ENCODE measurements at regions not wholly inside any gene's neighbourhood (a gene's known extent, or its start where the extent isn't known, plus 50 kb on each side); places are given as distances from the start of the nearest gene placed in this dataset.

DNA sequence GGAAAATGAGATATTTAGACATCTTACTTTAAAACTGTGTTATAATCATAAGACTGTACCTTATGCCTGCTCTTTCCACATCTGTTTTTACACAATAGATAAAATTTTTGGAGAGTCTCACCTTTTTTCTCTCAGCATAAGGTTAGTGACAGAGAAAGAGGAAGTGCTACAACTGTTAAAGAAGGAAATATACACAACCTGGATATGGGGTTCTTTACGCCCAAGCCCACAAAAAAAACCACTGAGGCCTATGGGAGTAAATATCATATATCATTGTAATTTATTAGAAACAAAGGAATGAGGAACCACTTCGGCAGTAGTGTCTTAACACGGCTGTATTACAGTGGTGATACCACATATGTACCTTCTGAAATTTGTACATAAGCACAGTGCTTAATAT, 265.9 kb upstream of the GK2 start:
- TF ChIP-seq, protein P1, sequence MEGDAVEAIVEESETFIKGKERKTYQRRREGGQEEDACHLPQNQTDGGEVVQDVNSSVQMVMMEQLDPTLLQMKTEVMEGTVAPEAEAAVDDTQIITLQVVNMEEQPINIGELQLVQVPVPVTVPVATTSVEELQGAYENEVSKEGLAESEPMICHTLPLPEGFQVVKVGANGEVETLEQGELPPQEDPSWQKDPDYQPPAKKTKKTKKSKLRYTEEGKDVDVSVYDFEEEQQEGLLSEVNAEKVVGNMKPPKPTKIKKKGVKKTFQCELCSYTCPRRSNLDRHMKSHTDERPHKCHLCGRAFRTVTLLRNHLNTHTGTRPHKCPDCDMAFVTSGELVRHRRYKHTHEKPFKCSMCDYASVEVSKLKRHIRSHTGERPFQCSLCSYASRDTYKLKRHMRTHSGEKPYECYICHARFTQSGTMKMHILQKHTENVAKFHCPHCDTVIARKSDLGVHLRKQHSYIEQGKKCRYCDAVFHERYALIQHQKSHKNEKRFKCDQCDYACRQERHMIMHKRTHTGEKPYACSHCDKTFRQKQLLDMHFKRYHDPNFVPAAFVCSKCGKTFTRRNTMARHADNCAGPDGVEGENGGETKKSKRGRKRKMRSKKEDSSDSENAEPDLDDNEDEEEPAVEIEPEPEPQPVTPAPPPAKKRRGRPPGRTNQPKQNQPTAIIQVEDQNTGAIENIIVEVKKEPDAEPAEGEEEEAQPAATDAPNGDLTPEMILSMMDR (IDR thresholded peaks at IDR 0.05) = no peak
- no peak for TF ChIP-seq POLR2A (IDR thresholded peaks at IDR 0.05)

All from thyroid gland (tissue), 4 donors.